ENCODE measurements at regions not wholly inside any gene's neighbourhood (a gene's known extent, or its start where the extent isn't known, plus 50 kb on each side); places are given as distances from the start of the nearest gene placed in this dataset.

GRCh38 chr10:100679327-100679726, 66.1 kb upstream of the PAX2 start:
- Histone ChIP-seq H3K36me3 (ENCODE audit: control insufficient read depth, insufficient read depth, low read length) (no peaks in the 10 kb centered on the region), H3K27me3 (ENCODE audit: control insufficient read depth, insufficient read depth, low read length) (peaks cover 25% of the 10 kb centered on the region)

GRCh38 chr10:100683004-100683403, 62.4 kb upstream of the PAX2 start:
- Histone ChIP-seq H3K4me3 (ENCODE audit: low read length) (no peak overlapping the region), H3K27me3 (ENCODE audit: control insufficient read depth, insufficient read depth, low read length) (peaks cover 31% of the 10 kb centered on the region), H3K27ac (ENCODE audit: low read depth, low read length) (no peak overlapping the region), H3K36me3 (ENCODE audit: control insufficient read depth, insufficient read depth, low read length) (no peaks in the 10 kb centered on the region), H3K4me1 (ENCODE audit: control insufficient read depth, insufficient read depth, low read length) (no peaks in the 10 kb centered on the region), H3K9ac (ENCODE audit: low read length) (no peak overlapping the region)

More at GRCh38 chr10:100679327-100679726, 66.1 kb upstream of the PAX2 start:
- Histone ChIP-seq H3K4me1 (ENCODE audit: control insufficient read depth, insufficient read depth, low read length) (no peaks in the 10 kb centered on the region), H3K27ac (ENCODE audit: low read depth, low read length) (no peak overlapping the region), H3K4me3 (ENCODE audit: low read length) (no peak overlapping the region), H3K9ac (ENCODE audit: low read length) (no peak overlapping the region)

GRCh38 chr10:100683545-100684300, 61.7 kb upstream of the PAX2 start:
- no peaks in the 10 kb centered on the region for H3K36me3 ChIP-seq (ENCODE audit: control insufficient read depth, insufficient read depth, low read length)
- H3K27me3 ChIP-seq (ENCODE audit: control insufficient read depth, insufficient read depth, low read length): peaks cover 34% of the 10 kb centered on the region
- H3K4me1 ChIP-seq (ENCODE audit: control insufficient read depth, insufficient read depth, low read length): no peaks in the 10 kb centered on the region
- no peak overlapping the region for H3K4me3 ChIP-seq (ENCODE audit: low read length)
- H3K9ac ChIP-seq (ENCODE audit: low read length): no peak overlapping the region
- no peak overlapping the region for H3K27ac ChIP-seq (ENCODE audit: low read depth, low read length)

GRCh38 chr10:100684688-100685235, 60.6 kb upstream of the PAX2 start:
- no peaks in the 10 kb centered on the region for H3K36me3 ChIP-seq (ENCODE audit: control insufficient read depth, insufficient read depth, low read length)
- H3K27me3 ChIP-seq (ENCODE audit: control insufficient read depth, insufficient read depth, low read length): peaks cover 37% of the 10 kb centered on the region
- no peak overlapping the region for H3K9ac ChIP-seq (ENCODE audit: low read length)
- no peak overlapping the region for H3K4me3 ChIP-seq (ENCODE audit: low read length)
- no peak overlapping the region for H3K27ac ChIP-seq (ENCODE audit: low read depth, low read length)
- no peaks in the 10 kb centered on the region for H3K4me1 ChIP-seq (ENCODE audit: control insufficient read depth, insufficient read depth, low read length)

GRCh38 chr10:100685331-100685730, 60.1 kb upstream of the PAX2 start:
- no peaks in the 10 kb centered on the region for H3K36me3 ChIP-seq (ENCODE audit: control insufficient read depth, insufficient read depth, low read length)
- no peak overlapping the region for H3K4me3 ChIP-seq (ENCODE audit: low read length)
- H3K4me1 ChIP-seq (ENCODE audit: control insufficient read depth, insufficient read depth, low read length): no peaks in the 10 kb centered on the region
- no peak overlapping the region for H3K27ac ChIP-seq (ENCODE audit: low read depth, low read length)
- peaks cover 37% of the 10 kb centered on the region for H3K27me3 ChIP-seq (ENCODE audit: control insufficient read depth, insufficient read depth, low read length)
- no peak overlapping the region for H3K9ac ChIP-seq (ENCODE audit: low read length)

- Histone ChIP-seq H3K4me1 (ENCODE audit: control insufficient read depth, insufficient read depth, low read length) (no peaks in the 10 kb centered on the region), H3K4me3 (ENCODE audit: low read length) (no peak overlapping the region), H3K9ac (ENCODE audit: low read length) (no peak overlapping the region), H3K27ac (ENCODE audit: low read depth, low read length) (no peak overlapping the region), H3K27me3 (ENCODE audit: control insufficient read depth, insufficient read depth, low read length) (peaks cover 29% of the 10 kb centered on the region), H3K36me3 (ENCODE audit: control insufficient read depth, insufficient read depth, low read length) (no peaks in the 10 kb centered on the region)
These were observed 58.0 kb upstream of the PAX2 start for GRCh38 chr10:100687143-100688003.

- no peaks in the 10 kb centered on the region for H3K4me1 ChIP-seq (ENCODE audit: control insufficient read depth, insufficient read depth, low read length)
- H3K27ac ChIP-seq (ENCODE audit: low read depth, low read length): no peak overlapping the region
- H3K9ac ChIP-seq (ENCODE audit: low read length): no peak overlapping the region
- no peak overlapping the region for H3K4me3 ChIP-seq (ENCODE audit: low read length)
- no peaks in the 10 kb centered on the region for H3K36me3 ChIP-seq (ENCODE audit: control insufficient read depth, insufficient read depth, low read length)
- H3K27me3 ChIP-seq (ENCODE audit: control insufficient read depth, insufficient read depth, low read length): peaks cover 23% of the 10 kb centered on the region
These were observed 57.2 kb upstream of the PAX2 start for GRCh38 chr10:100688201-100688600.

- no peak overlapping the region for H3K27ac ChIP-seq (ENCODE audit: low read depth, low read length)
- H3K9ac ChIP-seq (ENCODE audit: low read length): no peak overlapping the region
- H3K4me3 ChIP-seq (ENCODE audit: low read length): no peak overlapping the region
- no peaks in the 10 kb centered on the region for H3K36me3 ChIP-seq (ENCODE audit: control insufficient read depth, insufficient read depth, low read length)
- no peaks in the 10 kb centered on the region for H3K4me1 ChIP-seq (ENCODE audit: control insufficient read depth, insufficient read depth, low read length)
- H3K27me3 ChIP-seq (ENCODE audit: control insufficient read depth, insufficient read depth, low read length): peaks cover 5% of the 10 kb centered on the region
These were observed 51.6 kb upstream of the PAX2 start for GRCh38 chr10:100693821-100694220.
